ENCODE measurements at regions not wholly inside any gene's neighbourhood (a gene's known extent, or its start where the extent isn't known, plus 50 kb on each side); places are given as distances from the start of the nearest gene placed in this dataset.
"Not testable (repeated sequence)": the region's sequence is repeated elsewhere in the genome, so short reads cannot be mapped to it uniquely, and the experiment has no call there.

DNA sequence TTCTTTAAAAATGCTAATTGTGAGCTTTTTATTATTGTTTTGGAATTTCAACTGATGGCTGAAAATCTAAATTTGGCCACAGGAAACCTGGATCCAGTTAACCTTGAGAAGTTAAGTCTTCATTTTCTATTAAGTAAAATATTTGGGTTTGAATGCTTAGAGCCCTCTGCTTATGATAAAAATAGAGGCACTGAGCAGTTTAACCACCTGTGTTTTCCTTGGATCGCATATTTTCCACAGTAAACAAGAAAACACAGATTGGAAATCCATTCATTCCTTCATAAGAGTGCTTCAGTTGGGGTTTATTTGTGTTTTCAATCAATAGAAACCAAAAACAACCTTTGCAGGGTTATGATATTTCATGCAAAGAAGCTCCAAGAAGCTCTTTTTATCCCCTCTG lies 77.2 kb upstream of the HES1 start:
- no CpG with 5 or more reads among the region's 1 CpG for WGBS (ENCODE audit: insufficient coverage, insufficient read length)
- H3K4me1 ChIP-seq (ENCODE audit: control insufficient read depth, insufficient read depth, low read length): peaks cover 3% of the 10 kb centered on the region; the same call in 1 of the 2 replicates
- H3K27me3 ChIP-seq (ENCODE audit: control insufficient read depth, insufficient read depth, low read length): peaks cover 2% of the 10 kb centered on the region; the same call in 1 of the 2 replicates
- no peak overlapping the region for H3K27ac ChIP-seq (ENCODE audit: low read length)
- H3K36me3 ChIP-seq (ENCODE audit: control insufficient read depth, insufficient read depth, low read length): no peaks in the 10 kb centered on the region
- DNase-seq (ENCODE audit: low read depth, low spot score): no peak
- no peak overlapping the region for H3K4me3 ChIP-seq (ENCODE audit: low read length)
- no peaks in the 10 kb centered on the region for H3K9me3 ChIP-seq (ENCODE audit: control insufficient read depth, insufficient read depth, low read length)

DNA sequence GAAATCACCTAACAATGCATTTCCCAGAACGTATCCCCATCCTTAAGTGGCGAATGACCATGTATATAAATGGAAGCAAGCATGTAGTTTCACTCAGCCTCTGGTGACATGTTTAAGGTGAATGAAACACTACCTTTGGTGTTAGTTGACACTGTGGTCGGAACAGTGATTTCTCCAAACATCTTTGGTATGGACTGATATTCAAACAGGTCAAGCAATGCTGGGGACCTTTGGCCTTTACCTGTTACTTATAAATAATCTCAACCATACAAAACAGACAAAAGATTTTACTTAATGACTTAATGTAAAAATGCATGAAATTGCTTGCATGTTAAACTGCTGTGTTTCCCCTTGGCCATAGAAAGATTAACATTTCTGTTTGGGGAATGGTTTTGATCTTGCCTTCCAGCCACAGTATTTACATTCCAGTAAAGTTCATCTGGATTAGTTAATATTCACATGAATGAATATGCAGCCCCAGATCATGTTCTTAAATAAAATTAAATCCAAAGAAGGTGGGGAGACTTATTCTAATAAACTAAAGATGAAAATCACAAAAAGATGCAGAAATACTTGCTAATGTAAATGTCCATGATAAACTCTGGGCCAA lies 74.4 kb upstream of the HES1 start:
- DNase-seq (ENCODE audit: low read depth, low spot score): no peak
- H3K27me3 ChIP-seq (ENCODE audit: control insufficient read depth, insufficient read depth, low read length): no peaks in the 10 kb centered on the region
- H3K27ac ChIP-seq (ENCODE audit: low read length): no peak overlapping the region
- no CpG with 5 or more reads among the region's 3 CpGs for WGBS (ENCODE audit: insufficient coverage, insufficient read length)
- no peak overlapping the region for H3K4me3 ChIP-seq (ENCODE audit: low read length)
- H3K36me3 ChIP-seq (ENCODE audit: control insufficient read depth, insufficient read depth, low read length): no peaks in the 10 kb centered on the region
- no peaks in the 10 kb centered on the region for H3K9me3 ChIP-seq (ENCODE audit: control insufficient read depth, insufficient read depth, low read length)
- no peaks in the 10 kb centered on the region for H3K4me1 ChIP-seq (ENCODE audit: control insufficient read depth, insufficient read depth, low read length)

DNA sequence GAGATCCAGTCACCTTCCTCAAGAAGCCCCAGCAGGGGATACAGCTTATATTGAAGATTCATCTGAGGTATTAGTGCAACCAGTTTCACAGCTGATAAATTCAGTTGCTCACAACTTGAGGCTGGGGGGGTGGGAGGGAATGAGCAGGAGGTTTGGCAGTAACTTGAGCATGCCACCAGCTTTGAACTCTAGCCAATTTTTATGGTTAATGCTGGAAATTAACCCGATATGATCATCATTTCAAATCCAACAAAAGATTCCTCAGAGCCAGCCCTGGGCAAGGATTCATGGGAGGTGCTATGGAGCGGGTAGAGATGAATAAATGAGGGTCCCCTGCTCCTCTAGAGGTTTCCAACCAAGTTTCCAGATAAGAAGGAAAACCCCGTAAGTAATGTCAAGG lies 73.1 kb upstream of the HES1 start:
- no peak overlapping the region for H3K4me3 ChIP-seq (ENCODE audit: low read length)
- no CpG with 5 or more reads among the region's 3 CpGs for WGBS (ENCODE audit: insufficient coverage, insufficient read length)

DNA sequence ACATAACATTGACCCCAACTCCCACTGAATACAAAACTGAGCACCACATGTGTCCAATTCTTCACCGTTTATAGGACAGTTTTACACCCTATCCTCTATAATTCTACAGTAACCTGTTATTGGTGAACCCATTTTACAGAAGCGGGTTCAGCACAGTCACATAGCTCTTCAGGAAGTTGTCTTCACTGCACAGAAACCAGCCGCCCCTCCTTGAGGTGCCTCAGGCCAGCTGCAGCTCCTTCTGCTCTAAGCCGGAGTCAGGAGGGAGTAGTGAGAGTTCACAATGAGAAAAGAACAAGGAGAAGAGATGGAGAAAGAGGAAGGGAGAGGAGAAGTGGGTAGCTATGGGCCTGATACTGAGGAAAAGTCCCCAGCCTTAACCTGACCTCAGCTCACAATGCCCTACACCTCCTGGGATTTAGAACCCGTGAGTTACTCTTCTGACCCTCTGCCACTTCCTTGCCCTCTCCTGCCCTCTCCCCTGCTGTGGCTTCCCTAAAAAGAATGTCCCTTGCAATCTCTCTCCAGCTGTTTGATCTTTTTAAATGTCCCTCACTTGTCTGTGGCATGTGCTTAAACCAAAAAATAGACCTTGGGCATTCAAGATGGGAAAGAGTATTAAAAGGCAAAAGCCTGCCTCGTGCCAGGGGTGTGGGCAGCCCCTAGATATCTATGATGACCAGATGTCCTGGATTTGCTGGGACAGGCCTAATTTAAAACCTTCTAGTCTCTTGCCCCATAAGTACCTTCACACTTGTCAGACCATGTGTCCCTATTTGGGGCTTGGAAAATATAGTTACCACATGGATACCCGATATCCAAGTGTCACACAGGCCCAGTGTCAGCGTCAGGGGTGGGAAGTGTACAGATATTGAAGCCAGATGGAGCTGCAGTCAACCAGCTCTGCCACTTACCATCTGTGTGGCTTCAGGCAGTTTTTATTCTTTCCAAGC lies 71.3 kb upstream of the HES1 start:
- no peaks in the 10 kb centered on the region for H3K4me1 ChIP-seq (ENCODE audit: control insufficient read depth, insufficient read depth, low read length)
- DNase-seq (ENCODE audit: low read depth, low spot score): no peak
- WGBS (ENCODE audit: insufficient coverage, insufficient read length): no CpG with 5 or more reads among the region's 8 CpGs
- no peaks in the 10 kb centered on the region for H3K9me3 ChIP-seq (ENCODE audit: control insufficient read depth, insufficient read depth, low read length)
- no peak overlapping the region for H3K27ac ChIP-seq (ENCODE audit: low read length)
- peaks cover 2% of the 10 kb centered on the region; the same call in 1 of the 2 replicates for H3K27me3 ChIP-seq (ENCODE audit: control insufficient read depth, insufficient read depth, low read length)
- H3K4me3 ChIP-seq (ENCODE audit: low read length): no peak overlapping the region
- H3K36me3 ChIP-seq (ENCODE audit: control insufficient read depth, insufficient read depth, low read length): no peaks in the 10 kb centered on the region

More for the DNA sequence above, 73.1 kb upstream of the HES1 start:
- Histone ChIP-seq H3K9me3 (ENCODE audit: control insufficient read depth, insufficient read depth, low read length) (no peaks in the 10 kb centered on the region), H3K36me3 (ENCODE audit: control insufficient read depth, insufficient read depth, low read length) (no peaks in the 10 kb centered on the region), H3K4me1 (ENCODE audit: control insufficient read depth, insufficient read depth, low read length) (no peaks in the 10 kb centered on the region), H3K27ac (ENCODE audit: low read length) (no peak overlapping the region), H3K27me3 (ENCODE audit: control insufficient read depth, insufficient read depth, low read length) (no peaks in the 10 kb centered on the region)
- DNase-seq (ENCODE audit: low read depth, low spot score): no peak

DNA sequence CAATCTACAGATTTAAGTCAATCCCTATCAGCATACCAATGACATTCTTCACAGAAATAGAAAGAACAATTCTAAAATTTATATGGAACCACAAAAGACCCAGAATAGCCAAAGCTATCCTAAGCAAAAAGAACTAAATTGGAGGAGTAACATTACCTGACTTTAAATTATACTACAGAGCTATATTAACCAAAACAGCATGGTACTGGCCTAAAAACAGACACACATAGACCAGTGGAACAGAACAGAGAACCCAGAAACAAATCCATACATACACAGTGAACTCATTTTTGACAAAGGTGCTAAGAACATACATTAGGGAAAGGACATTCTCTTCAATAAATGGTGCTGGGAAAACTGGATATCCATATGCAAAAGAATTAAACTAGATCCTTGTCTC lies 68.6 kb upstream of the HES1 start:
- H3K36me3 ChIP-seq (ENCODE audit: control insufficient read depth, insufficient read depth, low read length); H3K27ac ChIP-seq (ENCODE audit: low read length); H3K27me3 ChIP-seq (ENCODE audit: control insufficient read depth, insufficient read depth, low read length); H3K4me3 ChIP-seq (ENCODE audit: low read length); H3K9me3 ChIP-seq (ENCODE audit: control insufficient read depth, insufficient read depth, low read length); H3K4me1 ChIP-seq (ENCODE audit: control insufficient read depth, insufficient read depth, low read length); DNase-seq (ENCODE audit: low read depth, low spot score): not testable (repeated sequence)

DNA sequence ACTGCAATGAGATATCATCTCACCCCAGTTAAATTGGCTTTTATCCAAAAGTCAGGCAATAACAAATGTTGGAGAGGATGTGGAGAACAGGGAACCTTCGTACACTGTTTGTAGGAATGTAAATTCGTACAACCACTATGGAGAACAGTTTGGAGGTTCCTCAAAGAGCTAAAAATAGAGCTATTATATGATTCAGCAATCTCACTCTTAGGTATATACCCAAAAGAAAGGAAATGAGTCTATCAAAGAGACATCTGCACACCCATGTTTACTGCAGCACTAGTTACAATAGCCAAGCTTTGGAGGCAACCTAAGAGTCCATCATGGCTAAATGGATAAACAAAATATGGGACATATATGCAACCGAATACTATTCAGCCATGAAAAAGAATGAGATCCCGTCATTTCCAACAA lies 68.0 kb upstream of the HES1 start:
- WGBS (ENCODE audit: insufficient coverage, insufficient read length): no CpG with 5 or more reads among the region's 4 CpGs
- Histone ChIP-seq H3K9me3 (ENCODE audit: control insufficient read depth, insufficient read depth, low read length) (no peaks in the 10 kb centered on the region), H3K27ac (ENCODE audit: low read length) (no peak overlapping the region), H3K27me3 (ENCODE audit: control insufficient read depth, insufficient read depth, low read length) (peaks cover 6% of the 10 kb centered on the region; the same call in 1 of the 2 replicates), H3K4me1 (ENCODE audit: control insufficient read depth, insufficient read depth, low read length) (0 out of 2 replicates have a peak, but pooled peaks cover 1% of the 10 kb centered on the region), H3K4me3 (ENCODE audit: low read length) (no peak overlapping the region), H3K36me3 (ENCODE audit: control insufficient read depth, insufficient read depth, low read length) (no peaks in the 10 kb centered on the region)
- DNase-seq (ENCODE audit: low read depth, low spot score): no peak

DNA sequence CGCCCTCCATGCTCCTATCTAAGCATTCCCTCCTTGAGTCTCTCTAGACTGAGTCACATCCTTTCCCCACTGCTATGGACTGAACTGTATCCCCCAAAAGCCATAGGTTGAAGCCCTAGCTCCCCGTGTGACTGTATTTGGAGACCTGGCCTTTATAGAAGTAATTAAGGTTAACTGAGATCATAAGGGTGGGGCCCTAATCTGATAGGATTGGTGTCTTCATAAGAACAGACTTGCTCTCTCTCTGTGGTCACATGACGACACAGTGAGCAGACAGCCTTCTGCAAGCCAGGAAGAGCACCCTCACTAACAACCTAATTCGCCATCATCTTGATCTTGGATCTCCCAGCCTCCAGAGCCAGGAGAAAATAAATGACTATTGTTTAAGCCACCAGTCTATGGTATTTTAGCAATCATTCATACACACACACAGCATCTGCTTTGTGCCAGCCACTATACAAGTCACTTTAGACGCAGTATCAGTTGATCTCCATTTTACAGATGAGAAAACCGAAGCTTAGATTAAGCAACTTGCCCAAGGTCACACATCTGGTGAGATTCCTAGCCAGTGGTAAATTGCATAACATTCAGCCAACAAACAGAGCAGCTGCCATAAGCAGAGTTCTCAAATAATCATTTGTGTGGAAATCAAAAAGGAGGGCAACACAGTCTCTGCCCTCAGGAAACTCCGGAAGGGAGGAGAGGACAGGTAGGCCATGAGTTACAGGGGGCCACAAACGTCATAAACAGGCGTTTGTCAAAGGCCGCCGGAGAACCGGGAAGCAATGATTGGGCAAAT lies 66.3 kb upstream of the HES1 start:
- H3K27ac ChIP-seq (ENCODE audit: low read length): no peak overlapping the region
- no peak overlapping the region for H3K4me3 ChIP-seq (ENCODE audit: low read length)
- 0 out of 2 replicates have a peak, but pooled peaks cover 1% of the 10 kb centered on the region for H3K4me1 ChIP-seq (ENCODE audit: control insufficient read depth, insufficient read depth, low read length)
- no CpG with 5 or more reads among the region's 12 CpGs for WGBS (ENCODE audit: insufficient coverage, insufficient read length)
- no peaks in the 10 kb centered on the region for H3K9me3 ChIP-seq (ENCODE audit: control insufficient read depth, insufficient read depth, low read length)
- H3K27me3 ChIP-seq (ENCODE audit: control insufficient read depth, insufficient read depth, low read length): peaks cover 6% of the 10 kb centered on the region; the same call in 1 of the 2 replicates
- no peak for DNase-seq (ENCODE audit: low read depth, low spot score)
- H3K36me3 ChIP-seq (ENCODE audit: control insufficient read depth, insufficient read depth, low read length): no peaks in the 10 kb centered on the region

DNA sequence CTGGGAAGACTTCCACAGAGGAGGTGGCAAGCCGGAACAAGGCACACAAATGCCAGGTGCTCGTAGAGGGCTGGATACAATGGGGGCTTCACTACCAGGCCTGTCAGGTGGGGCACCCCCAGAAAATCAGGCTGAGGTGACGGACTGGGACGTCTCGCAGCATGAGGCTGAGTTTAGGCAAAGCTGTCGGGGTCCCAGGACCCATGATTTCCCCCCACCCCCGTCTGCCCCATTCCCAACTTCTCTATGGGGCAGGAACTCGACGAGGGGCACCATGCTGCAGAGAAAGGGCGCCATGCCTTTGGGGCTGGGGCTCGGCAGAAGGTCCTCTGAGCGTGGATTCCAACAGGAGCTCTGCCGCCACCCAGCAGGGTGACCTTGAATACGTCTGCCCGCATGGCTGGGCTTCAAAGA lies 65.7 kb upstream of the HES1 start:
- Histone ChIP-seq H3K36me3 (ENCODE audit: control insufficient read depth, insufficient read depth, low read length) (no peaks in the 10 kb centered on the region), H3K9me3 (ENCODE audit: control insufficient read depth, insufficient read depth, low read length) (no peaks in the 10 kb centered on the region), H3K4me1 (ENCODE audit: control insufficient read depth, insufficient read depth, low read length) (0 out of 2 replicates have a peak, but pooled peaks cover 1% of the 10 kb centered on the region), H3K27me3 (ENCODE audit: control insufficient read depth, insufficient read depth, low read length) (peaks cover 6% of the 10 kb centered on the region; the same call in 1 of the 2 replicates), H3K4me3 (ENCODE audit: low read length) (no peak overlapping the region), H3K27ac (ENCODE audit: low read length) (no peak overlapping the region)
- WGBS (ENCODE audit: insufficient coverage, insufficient read length): no CpG with 5 or more reads among the region's 15 CpGs
- DNase-seq (ENCODE audit: low read depth, low spot score): no peak

DNA sequence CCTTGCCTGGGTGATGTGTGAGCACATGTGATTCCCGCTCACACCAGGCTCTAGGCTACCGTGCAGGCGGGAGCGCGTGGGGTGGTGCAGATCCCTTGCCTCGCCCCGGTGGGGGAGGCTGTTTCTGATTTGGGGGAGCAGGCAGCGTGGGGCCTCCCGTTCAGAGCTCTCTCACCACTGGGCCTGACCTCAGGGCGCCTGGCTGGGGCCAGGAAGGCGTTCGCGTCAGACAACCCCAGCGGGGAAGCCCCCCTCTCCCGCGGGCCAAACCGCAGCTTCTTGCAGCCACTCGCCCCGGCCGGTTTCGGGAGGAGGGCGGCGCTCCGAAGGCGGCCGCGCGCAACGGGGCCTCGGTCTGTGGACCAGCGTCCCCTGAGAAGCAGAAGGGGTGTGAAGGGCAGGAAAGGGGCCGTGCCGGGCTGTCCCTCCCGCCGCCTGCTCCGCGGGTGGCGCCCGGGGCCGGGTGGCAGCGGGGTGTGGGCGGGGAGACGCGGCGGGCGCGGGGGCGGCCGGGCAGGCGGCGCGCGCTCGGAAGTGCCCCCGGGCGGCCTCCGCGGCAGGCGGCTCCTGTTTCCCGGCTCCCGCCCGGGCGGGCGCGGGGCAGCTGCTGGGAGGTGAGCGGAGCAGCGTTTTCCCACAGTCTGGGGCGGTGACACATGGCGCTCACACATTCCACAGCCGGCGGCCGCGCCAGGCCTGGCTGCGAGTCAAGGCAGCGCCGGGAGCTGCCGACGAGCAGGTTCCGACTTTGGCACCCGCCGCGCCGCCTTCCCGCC lies 65.1 kb upstream of the HES1 start:
- no peak for DNase-seq (ENCODE audit: low read depth, low spot score)
- Histone ChIP-seq H3K4me3 (ENCODE audit: low read length) (peak overlapping the region; percentile 13; the same call in 1 of the 2 replicates), H3K9me3 (ENCODE audit: control insufficient read depth, insufficient read depth, low read length) (no peaks in the 10 kb centered on the region), H3K4me1 (ENCODE audit: control insufficient read depth, insufficient read depth, low read length) (0 out of 2 replicates have a peak, but pooled peaks cover 1% of the 10 kb centered on the region), H3K27me3 (ENCODE audit: control insufficient read depth, insufficient read depth, low read length) (peaks cover 6% of the 10 kb centered on the region; the same call in 1 of the 2 replicates), H3K36me3 (ENCODE audit: control insufficient read depth, insufficient read depth, low read length) (no peaks in the 10 kb centered on the region), H3K27ac (ENCODE audit: low read length) (no peak overlapping the region)
- no CpG with 5 or more reads among the region's 84 CpGs for WGBS (ENCODE audit: insufficient coverage, insufficient read length)
